GM12878 (cell line): ENCODE measurements at regions not wholly inside any gene's neighbourhood (a gene's known extent, or its start where the extent isn't known, plus 50 kb on each side); places are given as distances from the start of the nearest gene placed in this dataset.

Experiments
- ATAC-seq: fragments of 200-7000 bp; cut with Tn5 transposase; 3 replicates; pipeline ENCODE4 v1.9.1; 2020; ENCODE audit warnings: mild to moderate bottlenecking, moderate library complexity
- BruUV-seq: library from RNA; stranded (reverse); fragments of 400-500 nt; replicated peaks from 2 replicates; lab custom pipeline; 2021; lab: Mats Ljungman, UMichigan
- CTCF ChIA-PET: fragments of 300-600 bp; sonication (Branson Sonifier 250); formaldehyde crosslinking; extraction: SDS; loops from one replicate; lab custom pipeline; 2021; ENCODE audit warnings: inconsistent platforms; lab: Yijun Ruan, JAX
- POLR2A ChIA-PET: fragments of 350-600 bp; formaldehyde crosslinking; extraction: SDS; loops from one replicate; lab custom pipeline; 2021; ENCODE audit warnings: inconsistent platforms; lab: Charles Lee
- RAD21 ChIA-PET: fragments of 300-600 bp; sonication (Branson Sonifier 250); formaldehyde crosslinking; loops from one replicate; lab custom pipeline; 2023; ENCODE audit warnings: antibody characterized with exemption; ENCODE audit not compliant: unreplicated experiment; lab: Charles Lee
- SMC1A ChIA-PET: fragments of 300-600 bp; sonication (Branson Sonifier 250); formaldehyde crosslinking; loops from one replicate; lab custom pipeline; 2023; ENCODE audit not compliant: unreplicated experiment, uncharacterized antibody; lab: Charles Lee
- DNase-seq: peaks from one replicate; pipeline ENCODE4 v3.0.0-alpha.2; 2011; ENCODE audit warnings: low read depth, low spot score
- FAIRE-seq: peaks from 3 replicates; lab custom pipeline; 2011; peaks lifted over from hg19 to GRCh38; lab: Jason Lieb, UNC
- H2AFZ ChIP-seq: 2 replicates; pipeline ENCODE4 v1.6.0; 2011; ENCODE audit warnings: low read depth, low read length, control low read depth; ENCODE audit not compliant: control insufficient read depth
- H3K27ac ChIP-seq: 2 replicates; pipeline ENCODE4 v1.5.1; 2011; ENCODE audit warnings: control low read depth; ENCODE audit not compliant: control insufficient read depth, insufficient read depth
- H3K27me3 ChIP-seq, 2 experiments: replicated peaks in 1 of 2; 2 replicates each; pipeline versions ENCODE4 v1.6.0 to v1.6.1; 2011; ENCODE audit warnings: low read length in 1 of 2; ENCODE audit not compliant: control insufficient read depth in 2 of 2, insufficient read depth in 2 of 2
- H3K36me3 ChIP-seq, 2 experiments: 2 replicates each; pipeline ENCODE4 v1.5.1; 2011; ENCODE audit warnings: low read length in 1 of 2; ENCODE audit not compliant: control insufficient read depth in 2 of 2, insufficient read depth in 2 of 2
- H3K4me1 ChIP-seq: 2 replicates; pipeline ENCODE4 v1.6.1; 2011; ENCODE audit warnings: mild to moderate bottlenecking, low read length, moderate library complexity, mixed read lengths; ENCODE audit not compliant: control insufficient read depth, insufficient read depth
- H3K4me2 ChIP-seq: 2 replicates; pipeline ENCODE4 v1.6.0; 2011; ENCODE audit warnings: control low read depth; ENCODE audit not compliant: control insufficient read depth, insufficient read depth
- H3K4me3 ChIP-seq: fragments of 200-600 bp; sonication (generic); 2 replicates; pipeline ENCODE4 v1.5.1; 2016
- H3K79me2 ChIP-seq: 2 replicates; pipeline ENCODE4 v1.6.0; 2011; ENCODE audit warnings: low read length; ENCODE audit not compliant: control insufficient read depth, insufficient read depth
- H3K9ac ChIP-seq: 2 replicates; pipeline ENCODE4 v1.8.0; 2011; ENCODE audit warnings: low read length, control low read depth, mixed read lengths; ENCODE audit not compliant: control insufficient read depth, insufficient read depth
- H3K9me3 ChIP-seq: replicated peaks from 3 replicates; pipeline ENCODE4 v1.5.1; 2011; ENCODE audit warnings: mild to moderate bottlenecking, low read length; ENCODE audit not compliant: control insufficient read depth, insufficient read depth
- H4K20me1 ChIP-seq: 2 replicates; pipeline ENCODE4 v1.6.0; 2011; ENCODE audit not compliant: control insufficient read depth, insufficient read depth
- BMI1 ChIP-seq: fragments of 450-650 bp; IDR thresholded peaks from 2 replicates; pipeline ENCODE4 v1.6.1; 2016; ENCODE audit warnings: mild to moderate bottlenecking, moderate library complexity, borderline replicate concordance
- DPF2 ChIP-seq: fragments of 450-650 bp; IDR thresholded peaks from 2 replicates; pipeline ENCODE4 v1.6.1; 2017; ENCODE audit warnings: mild to moderate bottlenecking
- ESRRA ChIP-seq: IDR thresholded peaks from 2 replicates; pipeline ENCODE4 v1.6.1; 2012; ENCODE audit warnings: mild to moderate bottlenecking, low read length, improper control_type of control experiment
- ETV6 ChIP-seq, 2 experiments: fragments of 450-650 bp in 1 of 2; IDR thresholded peaks in 1 of 2; conservative IDR thresholded peaks in 1 of 2; 2 replicates each; pipeline ENCODE4 v1.6.1; 2014; ENCODE audit warnings: antibody characterized with exemption in 1 of 2, borderline replicate concordance in 1 of 2, low read depth in 1 of 2, mild to moderate bottlenecking in 1 of 2, moderate library complexity in 1 of 2
- HCFC1 ChIP-seq: fragments of 150-350 bp; IDR thresholded peaks from 2 replicates; pipeline ENCODE4 v1.6.1; 2014; ENCODE audit warnings: low read length
- MYB ChIP-seq: fragments of 150-350 bp; IDR thresholded peaks from 2 replicates; pipeline ENCODE4 v1.6.1; 2014; ENCODE audit warnings: mild to moderate bottlenecking, low read depth, low read length, borderline replicate concordance
- NR2F1 ChIP-seq: fragments of 450-650 bp; conservative IDR thresholded peaks from 2 replicates; pipeline ENCODE4 v1.6.1; 2017; ENCODE audit warnings: mild to moderate bottlenecking
- PAX5 ChIP-seq: IDR thresholded peaks from 2 replicates; pipeline ENCODE4 v1.6.1; 2011; ENCODE audit warnings: low read depth, low read length, borderline replicate concordance
- SMAD1 ChIP-seq: fragments of 450-650 bp; IDR thresholded peaks from 2 replicates; pipeline ENCODE4 v1.6.1; 2018; ENCODE audit warnings: mild to moderate bottlenecking, low read depth; ENCODE audit not compliant: partially characterized antibody
- STAT3 ChIP-seq: IDR thresholded peaks from 2 replicates; pipeline ENCODE4 v1.6.1; 2011; ENCODE audit warnings: low read depth, low read length, improper control_type of control experiment
- SUPT20H ChIP-seq: IDR thresholded peaks from 2 replicates; pipeline ENCODE4 v1.6.1; 2011; ENCODE audit warnings: low read depth, mild to moderate bottlenecking, low read length, moderate library complexity, borderline replicate concordance; ENCODE audit not compliant: control insufficient read depth
- ZNF24 ChIP-seq: fragments of 450-650 bp; IDR thresholded peaks from 2 replicates; pipeline ENCODE4 v1.6.1; 2017; ENCODE audit warnings: antibody characterized with exemption, mild to moderate bottlenecking
- WGBS: methylation state at CpG from one replicate; pipeline ENCODE4 v1.1.6; 2016; ENCODE audit warnings: low lambda C conversion rate; ENCODE audit not compliant: insufficient replicate concordance, insufficient coverage; ENCODE audit errors: missing lambda C conversion rate; 5-methylcytosine and 5-hydroxymethylcytosine counted together
- in situ Hi-C: fragments of 300-500 bp; cut with MboI; formaldehyde crosslinking; loops from 9 replicates; pipeline ENCODE4 v1.14.3; 2018; ENCODE audit warnings: mixed read lengths
- intact Hi-C: fragments of 100-400 bp; cut with micrococcal nuclease; formaldehyde crosslinking; loops from one replicate; pipeline ENCODE4 v1.14.2; 2022; ENCODE audit not compliant: unreplicated experiment
- TF ChIP-seq, protein P1 (sequence below): fragments of 450-650 bp; IDR thresholded peaks from 2 replicates; pipeline ENCODE4 v1.6.1; 2017; ENCODE audit warnings: mild to moderate bottlenecking, moderate library complexity
- TF ChIP-seq, protein P2 (sequence below): fragments of 450-650 bp; IDR thresholded peaks from 2 replicates; pipeline ENCODE4 v1.6.1; 2017; ENCODE audit warnings: mild to moderate bottlenecking, moderate library complexity
- TF ChIP-seq, protein P3 (sequence below), 3 experiments: IDR thresholded peaks in 2 of 3; conservative IDR thresholded peaks in 1 of 3; 2 replicates each; pipeline ENCODE4 v1.5.1; 2011; ENCODE audit warnings: low read depth in 3 of 3, low read length in 3 of 3, mild to moderate bottlenecking in 3 of 3, control low read depth in 2 of 3, moderate library complexity in 2 of 3, inconsistent platforms in 1 of 3, mixed read lengths in 1 of 3; ENCODE audit not compliant: control insufficient read depth in 2 of 3, insufficient read depth in 1 of 3; ENCODE audit errors: extremely low read depth in 1 of 3

DNA sequence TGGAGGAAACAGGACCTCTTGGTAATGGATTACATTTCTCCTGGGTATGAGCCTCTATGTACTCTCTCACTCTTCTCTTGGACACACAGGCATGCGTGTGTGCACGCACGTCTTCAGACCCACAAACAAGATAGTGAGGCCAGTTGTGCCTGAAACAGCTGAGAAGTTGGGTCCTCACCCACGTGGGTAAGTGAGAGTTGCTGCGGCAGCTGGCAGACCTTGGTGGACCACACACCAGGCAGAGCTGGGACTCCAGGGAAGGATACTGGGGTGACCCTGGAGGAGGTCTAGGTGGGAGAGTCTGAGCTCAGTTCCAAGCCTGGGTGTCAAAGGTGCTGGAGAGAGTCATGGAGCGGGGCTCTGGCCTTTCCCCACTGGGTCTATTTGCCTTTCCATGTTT, 194.3 kb downstream of the HAUS1 start:
- no peak overlapping the region for H2AFZ ChIP-seq
- H3K79me2 ChIP-seq: no peaks in the 10 kb centered on the region
- ChIA-PET RAD21 (interaction anchor here (0.5 kb wide), 1 partner anchor 367 kb away, joined by 3 read pairs; no protein-coding TSS in a partner anchor), CTCF (interaction anchor here (1.8 kb wide), 1 partner anchor 18 kb away, joined by 6 read pairs; no protein-coding TSS in a partner anchor), POLR2A (no interaction called here), SMC1A (no interaction called here)
- BruUV-seq: no TSS peak
- no peak for ATAC-seq
- FAIRE-seq: no peak
- no peak overlapping the region for H3K9ac ChIP-seq
- in situ Hi-C loops (no loop called here), intact Hi-C loops (no loop called here)
- H4K20me1 ChIP-seq: no peaks in the 10 kb centered on the region
- peaks cover 0 to 1% of the 10 kb centered on the region in 2 experiments; a peak in 1 of 4 replicates for H3K27me3 ChIP-seq
- H3K4me1 ChIP-seq: no peaks in the 10 kb centered on the region
- DNase-seq: no peak
- no peaks in the 10 kb centered on the region for H3K36me3 ChIP-seq
- no peak overlapping the region for H3K4me2 ChIP-seq
- no peaks in the 10 kb centered on the region for H3K9me3 ChIP-seq
- no peak overlapping the region for H3K27ac ChIP-seq
- WGBS: 50% methylated on average over 6 of the region's 6 CpGs
- H3K4me3 ChIP-seq: no peak overlapping the region
- TF ChIP-seq, protein P1, sequence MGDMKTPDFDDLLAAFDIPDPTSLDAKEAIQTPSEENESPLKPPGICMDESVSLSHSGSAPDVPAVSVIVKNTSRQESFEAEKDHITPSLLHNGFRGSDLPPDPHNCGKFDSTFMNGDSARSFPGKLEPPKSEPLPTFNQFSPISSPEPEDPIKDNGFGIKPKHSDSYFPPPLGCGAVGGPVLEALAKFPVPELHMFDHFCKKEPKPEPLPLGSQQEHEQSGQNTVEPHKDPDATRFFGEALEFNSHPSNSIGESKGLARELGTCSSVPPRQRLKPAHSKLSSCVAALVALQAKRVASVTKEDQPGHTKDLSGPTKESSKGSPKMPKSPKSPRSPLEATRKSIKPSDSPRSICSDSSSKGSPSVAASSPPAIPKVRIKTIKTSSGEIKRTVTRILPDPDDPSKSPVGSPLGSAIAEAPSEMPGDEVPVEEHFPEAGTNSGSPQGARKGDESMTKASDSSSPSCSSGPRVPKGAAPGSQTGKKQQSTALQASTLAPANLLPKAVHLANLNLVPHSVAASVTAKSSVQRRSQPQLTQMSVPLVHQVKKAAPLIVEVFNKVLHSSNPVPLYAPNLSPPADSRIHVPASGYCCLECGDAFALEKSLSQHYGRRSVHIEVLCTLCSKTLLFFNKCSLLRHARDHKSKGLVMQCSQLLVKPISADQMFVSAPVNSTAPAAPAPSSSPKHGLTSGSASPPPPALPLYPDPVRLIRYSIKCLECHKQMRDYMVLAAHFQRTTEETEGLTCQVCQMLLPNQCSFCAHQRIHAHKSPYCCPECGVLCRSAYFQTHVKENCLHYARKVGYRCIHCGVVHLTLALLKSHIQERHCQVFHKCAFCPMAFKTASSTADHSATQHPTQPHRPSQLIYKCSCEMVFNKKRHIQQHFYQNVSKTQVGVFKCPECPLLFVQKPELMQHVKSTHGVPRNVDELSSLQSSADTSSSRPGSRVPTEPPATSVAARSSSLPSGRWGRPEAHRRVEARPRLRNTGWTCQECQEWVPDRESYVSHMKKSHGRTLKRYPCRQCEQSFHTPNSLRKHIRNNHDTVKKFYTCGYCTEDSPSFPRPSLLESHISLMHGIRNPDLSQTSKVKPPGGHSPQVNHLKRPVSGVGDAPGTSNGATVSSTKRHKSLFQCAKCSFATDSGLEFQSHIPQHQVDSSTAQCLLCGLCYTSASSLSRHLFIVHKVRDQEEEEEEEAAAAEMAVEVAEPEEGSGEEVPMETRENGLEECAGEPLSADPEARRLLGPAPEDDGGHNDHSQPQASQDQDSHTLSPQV: no peak
- no peak for TF ChIP-seq STAT3
- TF ChIP-seq, protein P2, sequence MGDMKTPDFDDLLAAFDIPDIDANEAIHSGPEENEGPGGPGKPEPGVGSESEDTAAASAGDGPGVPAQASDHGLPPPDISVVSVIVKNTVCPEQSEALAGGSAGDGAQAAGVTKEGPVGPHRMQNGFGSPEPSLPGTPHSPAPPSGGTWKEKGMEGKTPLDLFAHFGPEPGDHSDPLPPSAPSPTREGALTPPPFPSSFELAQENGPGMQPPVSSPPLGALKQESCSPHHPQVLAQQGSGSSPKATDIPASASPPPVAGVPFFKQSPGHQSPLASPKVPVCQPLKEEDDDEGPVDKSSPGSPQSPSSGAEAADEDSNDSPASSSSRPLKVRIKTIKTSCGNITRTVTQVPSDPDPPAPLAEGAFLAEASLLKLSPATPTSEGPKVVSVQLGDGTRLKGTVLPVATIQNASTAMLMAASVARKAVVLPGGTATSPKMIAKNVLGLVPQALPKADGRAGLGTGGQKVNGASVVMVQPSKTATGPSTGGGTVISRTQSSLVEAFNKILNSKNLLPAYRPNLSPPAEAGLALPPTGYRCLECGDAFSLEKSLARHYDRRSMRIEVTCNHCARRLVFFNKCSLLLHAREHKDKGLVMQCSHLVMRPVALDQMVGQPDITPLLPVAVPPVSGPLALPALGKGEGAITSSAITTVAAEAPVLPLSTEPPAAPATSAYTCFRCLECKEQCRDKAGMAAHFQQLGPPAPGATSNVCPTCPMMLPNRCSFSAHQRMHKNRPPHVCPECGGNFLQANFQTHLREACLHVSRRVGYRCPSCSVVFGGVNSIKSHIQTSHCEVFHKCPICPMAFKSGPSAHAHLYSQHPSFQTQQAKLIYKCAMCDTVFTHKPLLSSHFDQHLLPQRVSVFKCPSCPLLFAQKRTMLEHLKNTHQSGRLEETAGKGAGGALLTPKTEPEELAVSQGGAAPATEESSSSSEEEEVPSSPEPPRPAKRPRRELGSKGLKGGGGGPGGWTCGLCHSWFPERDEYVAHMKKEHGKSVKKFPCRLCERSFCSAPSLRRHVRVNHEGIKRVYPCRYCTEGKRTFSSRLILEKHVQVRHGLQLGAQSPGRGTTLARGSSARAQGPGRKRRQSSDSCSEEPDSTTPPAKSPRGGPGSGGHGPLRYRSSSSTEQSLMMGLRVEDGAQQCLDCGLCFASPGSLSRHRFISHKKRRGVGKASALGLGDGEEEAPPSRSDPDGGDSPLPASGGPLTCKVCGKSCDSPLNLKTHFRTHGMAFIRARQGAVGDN: no peak
- no peak for TF ChIP-seq SUPT20H
- TF ChIP-seq ZNF24: no peak
- TF ChIP-seq NR2F1: no peak
- no peak for TF ChIP-seq ETV6 (conservative IDR thresholded peaks at IDR 0.05 in 1 of 2, IDR thresholded peaks at IDR 0.05 in 1 of 2; ENCODE audit: borderline replicate concordance in 1 of 2, low read depth in 1 of 2)
- TF ChIP-seq DPF2: no peak
- no peak for TF ChIP-seq ESRRA
- TF ChIP-seq BMI1: no peak
- TF ChIP-seq, protein P3, sequence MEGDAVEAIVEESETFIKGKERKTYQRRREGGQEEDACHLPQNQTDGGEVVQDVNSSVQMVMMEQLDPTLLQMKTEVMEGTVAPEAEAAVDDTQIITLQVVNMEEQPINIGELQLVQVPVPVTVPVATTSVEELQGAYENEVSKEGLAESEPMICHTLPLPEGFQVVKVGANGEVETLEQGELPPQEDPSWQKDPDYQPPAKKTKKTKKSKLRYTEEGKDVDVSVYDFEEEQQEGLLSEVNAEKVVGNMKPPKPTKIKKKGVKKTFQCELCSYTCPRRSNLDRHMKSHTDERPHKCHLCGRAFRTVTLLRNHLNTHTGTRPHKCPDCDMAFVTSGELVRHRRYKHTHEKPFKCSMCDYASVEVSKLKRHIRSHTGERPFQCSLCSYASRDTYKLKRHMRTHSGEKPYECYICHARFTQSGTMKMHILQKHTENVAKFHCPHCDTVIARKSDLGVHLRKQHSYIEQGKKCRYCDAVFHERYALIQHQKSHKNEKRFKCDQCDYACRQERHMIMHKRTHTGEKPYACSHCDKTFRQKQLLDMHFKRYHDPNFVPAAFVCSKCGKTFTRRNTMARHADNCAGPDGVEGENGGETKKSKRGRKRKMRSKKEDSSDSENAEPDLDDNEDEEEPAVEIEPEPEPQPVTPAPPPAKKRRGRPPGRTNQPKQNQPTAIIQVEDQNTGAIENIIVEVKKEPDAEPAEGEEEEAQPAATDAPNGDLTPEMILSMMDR (IDR thresholded peaks at IDR 0.05 in 2 of 3, conservative IDR thresholded peaks at IDR 0.05 in 1 of 3; ENCODE audit: control insufficient read depth in 2 of 3, extremely low read depth in 1 of 3, insufficient read depth in 1 of 3, low read depth in 3 of 3, low read length in 3 of 3): no peak
- no peak for TF ChIP-seq HCFC1
- TF ChIP-seq SMAD1: no peak
- no peak for TF ChIP-seq PAX5
- no peak for TF ChIP-seq MYB
